ENCODE measurements at regions not wholly inside any gene's neighbourhood (a gene's known extent, or its start where the extent isn't known, plus 50 kb on each side); places are given as distances from the start of the nearest gene placed in this dataset.

DNA sequence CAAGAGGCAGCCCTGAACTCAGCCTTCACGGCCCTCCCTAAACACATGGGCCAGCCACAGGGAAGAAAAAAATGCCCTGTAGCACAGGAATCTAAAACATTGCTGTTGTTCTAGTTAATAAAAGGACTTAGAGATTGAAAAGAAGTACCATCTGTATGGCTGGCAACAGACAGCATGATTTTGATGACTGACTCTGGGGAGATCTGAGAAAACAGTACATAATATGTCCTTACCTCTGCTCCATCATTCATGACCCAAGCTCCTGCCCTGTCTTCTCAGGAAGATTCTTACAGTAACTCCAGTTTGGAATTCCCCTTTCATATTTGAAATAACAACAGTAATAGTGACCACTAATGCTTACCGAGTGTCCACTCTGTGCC is 244.2 kb downstream of the ETS1 start:
- TF ChIP-seq, protein P1, sequence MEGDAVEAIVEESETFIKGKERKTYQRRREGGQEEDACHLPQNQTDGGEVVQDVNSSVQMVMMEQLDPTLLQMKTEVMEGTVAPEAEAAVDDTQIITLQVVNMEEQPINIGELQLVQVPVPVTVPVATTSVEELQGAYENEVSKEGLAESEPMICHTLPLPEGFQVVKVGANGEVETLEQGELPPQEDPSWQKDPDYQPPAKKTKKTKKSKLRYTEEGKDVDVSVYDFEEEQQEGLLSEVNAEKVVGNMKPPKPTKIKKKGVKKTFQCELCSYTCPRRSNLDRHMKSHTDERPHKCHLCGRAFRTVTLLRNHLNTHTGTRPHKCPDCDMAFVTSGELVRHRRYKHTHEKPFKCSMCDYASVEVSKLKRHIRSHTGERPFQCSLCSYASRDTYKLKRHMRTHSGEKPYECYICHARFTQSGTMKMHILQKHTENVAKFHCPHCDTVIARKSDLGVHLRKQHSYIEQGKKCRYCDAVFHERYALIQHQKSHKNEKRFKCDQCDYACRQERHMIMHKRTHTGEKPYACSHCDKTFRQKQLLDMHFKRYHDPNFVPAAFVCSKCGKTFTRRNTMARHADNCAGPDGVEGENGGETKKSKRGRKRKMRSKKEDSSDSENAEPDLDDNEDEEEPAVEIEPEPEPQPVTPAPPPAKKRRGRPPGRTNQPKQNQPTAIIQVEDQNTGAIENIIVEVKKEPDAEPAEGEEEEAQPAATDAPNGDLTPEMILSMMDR (IDR thresholded peaks at IDR 0.05), result no peak
- DNase-seq (ENCODE audit: low spot score), result no peak
- no peak overlapping the region for H3K4me3 Mint-ChIP-seq (ENCODE audit: unreplicated experiment)
- peak overlapping the region; percentile 34 for H3K27ac Mint-ChIP-seq (ENCODE audit: unreplicated experiment)
- no peaks in the 10 kb centered on the region for H3K27me3 Mint-ChIP-seq (ENCODE audit: low read depth)
- H3K9me3 Mint-ChIP-seq (ENCODE audit: low read depth), result no peaks in the 10 kb centered on the region
- H3K4me1 Mint-ChIP-seq (ENCODE audit: low read depth), result peaks cover 30% of the 10 kb centered on the region
- no peaks in the 10 kb centered on the region for H3K36me3 Mint-ChIP-seq (ENCODE audit: low read depth)

DNA sequence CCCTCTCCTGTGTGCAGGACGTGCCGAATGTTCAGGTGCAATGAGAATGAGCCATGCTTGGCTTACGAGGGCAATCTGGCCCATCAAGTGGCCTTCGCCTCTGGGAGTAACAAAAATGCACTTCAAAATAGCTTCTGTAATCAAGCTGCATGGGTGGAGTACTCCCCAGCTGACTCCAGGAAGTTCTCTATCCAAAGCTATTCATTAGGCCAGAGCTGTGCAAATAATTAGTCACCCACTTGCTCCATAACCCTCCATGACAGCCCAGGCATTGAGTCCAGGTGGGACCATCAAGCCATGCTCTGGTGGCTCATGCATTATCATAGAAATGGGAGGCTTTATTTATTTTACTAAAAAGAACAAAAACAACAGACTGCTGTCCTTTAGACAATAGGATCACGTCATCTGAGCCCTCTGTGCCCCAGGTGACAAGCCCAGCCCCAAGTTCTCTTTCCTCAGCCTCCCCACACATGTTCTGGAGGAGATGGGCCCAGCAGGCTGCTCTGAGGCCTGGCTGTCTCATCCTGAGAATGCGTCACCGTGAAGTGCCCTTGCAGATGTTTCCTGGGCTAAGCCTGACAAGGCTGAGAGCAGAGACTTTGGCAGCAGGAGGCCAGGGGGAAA is 244.7 kb downstream of the ETS1 start:
- no peak for DNase-seq (ENCODE audit: low spot score)
- H3K27ac Mint-ChIP-seq (ENCODE audit: unreplicated experiment), result peak overlapping the region; percentile 34
- no peak overlapping the region for H3K4me3 Mint-ChIP-seq (ENCODE audit: unreplicated experiment)
- no peaks in the 10 kb centered on the region for H3K27me3 Mint-ChIP-seq (ENCODE audit: low read depth)
- H3K4me1 Mint-ChIP-seq (ENCODE audit: low read depth), result peaks cover 31% of the 10 kb centered on the region
- TF ChIP-seq, protein P1 (IDR thresholded peaks at IDR 0.05), result no peak
- H3K9me3 Mint-ChIP-seq (ENCODE audit: low read depth), result no peaks in the 10 kb centered on the region
- no peaks in the 10 kb centered on the region for H3K36me3 Mint-ChIP-seq (ENCODE audit: low read depth)

DNA sequence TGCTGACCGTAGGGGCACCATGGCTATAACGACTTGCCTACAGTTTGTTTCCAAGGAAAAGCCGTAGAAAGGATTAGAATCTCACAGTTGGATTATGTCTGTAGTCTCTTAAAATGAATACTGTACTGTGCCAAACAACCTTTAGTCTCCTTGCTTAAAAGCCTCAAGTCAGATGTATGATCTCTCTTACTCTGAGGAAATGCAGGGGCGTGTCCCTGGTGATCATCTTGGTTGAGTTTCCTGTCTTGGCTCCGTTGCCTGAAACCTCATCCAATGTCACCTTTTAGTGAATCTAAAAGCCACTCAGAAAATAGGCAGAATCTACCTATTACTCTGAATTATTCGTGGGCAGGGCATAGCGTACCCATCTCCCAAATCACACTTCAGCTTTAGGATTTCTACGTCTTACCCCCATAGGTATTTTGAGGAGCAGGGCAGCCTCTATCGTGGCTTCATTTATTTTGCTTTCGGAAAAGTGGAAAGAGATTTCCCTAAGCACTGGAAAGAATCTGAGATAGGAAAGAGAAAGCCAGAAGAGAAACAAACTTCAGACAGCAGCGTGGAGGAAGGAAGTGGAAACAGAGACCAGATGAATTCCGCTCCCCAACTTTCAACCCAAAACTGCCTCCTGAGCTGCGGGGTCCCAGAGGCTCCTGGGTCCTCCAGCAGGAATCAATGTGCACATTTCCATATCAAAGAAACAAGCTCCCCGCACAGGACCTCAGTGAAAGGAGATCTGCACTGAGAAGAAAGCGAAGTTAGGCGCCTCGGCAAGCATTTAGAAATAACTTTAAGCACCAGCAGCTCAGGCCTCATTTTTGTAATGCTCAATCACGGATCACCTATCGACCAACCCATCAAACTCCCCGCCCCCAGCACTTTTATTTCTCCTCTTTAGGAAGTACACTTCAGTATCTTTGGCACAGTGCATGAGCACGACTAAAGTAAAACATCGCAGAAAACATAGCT is 245.8 kb downstream of the ETS1 start:
- Mint-ChIP-seq H3K4me1 (ENCODE audit: low read depth) (peaks cover 34% of the 10 kb centered on the region), H3K27ac (ENCODE audit: unreplicated experiment) (no peak overlapping the region), H3K9me3 (ENCODE audit: low read depth) (no peaks in the 10 kb centered on the region), H3K4me3 (ENCODE audit: unreplicated experiment) (no peak overlapping the region), H3K27me3 (ENCODE audit: low read depth) (no peaks in the 10 kb centered on the region), H3K36me3 (ENCODE audit: low read depth) (no peaks in the 10 kb centered on the region)
- DNase-seq (ENCODE audit: low spot score), result no peak
- TF ChIP-seq, protein P1 (IDR thresholded peaks at IDR 0.05), result no peak

DNA sequence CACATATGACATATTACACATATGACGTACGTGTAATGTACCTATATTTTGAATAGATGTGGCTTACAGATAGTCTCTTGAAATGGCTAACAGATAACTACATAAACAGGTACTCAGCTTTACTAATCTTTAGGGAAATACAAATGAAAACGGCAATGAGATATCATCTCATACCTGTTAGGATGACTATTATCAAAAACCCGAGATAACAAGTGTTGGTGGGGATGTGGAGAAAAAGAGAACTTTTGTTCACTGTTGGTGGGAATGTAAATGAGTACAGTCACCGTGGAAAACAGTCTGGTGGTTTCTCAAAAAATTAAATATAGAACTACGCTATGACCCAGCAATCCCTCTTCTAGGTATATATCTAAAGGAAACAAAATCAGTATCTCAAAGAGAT is 247.6 kb downstream of the ETS1 start:
- no peak overlapping the region for H3K27ac Mint-ChIP-seq (ENCODE audit: unreplicated experiment)
- H3K4me1 Mint-ChIP-seq (ENCODE audit: low read depth), result peaks cover 44% of the 10 kb centered on the region
- no peaks in the 10 kb centered on the region for H3K36me3 Mint-ChIP-seq (ENCODE audit: low read depth)
- DNase-seq (ENCODE audit: low spot score), result no peak
- TF ChIP-seq, protein P1 (IDR thresholded peaks at IDR 0.05), result no peak
- H3K27me3 Mint-ChIP-seq (ENCODE audit: low read depth), result no peaks in the 10 kb centered on the region
- no peaks in the 10 kb centered on the region for H3K9me3 Mint-ChIP-seq (ENCODE audit: low read depth)
- H3K4me3 Mint-ChIP-seq (ENCODE audit: unreplicated experiment), result no peak overlapping the region

DNA sequence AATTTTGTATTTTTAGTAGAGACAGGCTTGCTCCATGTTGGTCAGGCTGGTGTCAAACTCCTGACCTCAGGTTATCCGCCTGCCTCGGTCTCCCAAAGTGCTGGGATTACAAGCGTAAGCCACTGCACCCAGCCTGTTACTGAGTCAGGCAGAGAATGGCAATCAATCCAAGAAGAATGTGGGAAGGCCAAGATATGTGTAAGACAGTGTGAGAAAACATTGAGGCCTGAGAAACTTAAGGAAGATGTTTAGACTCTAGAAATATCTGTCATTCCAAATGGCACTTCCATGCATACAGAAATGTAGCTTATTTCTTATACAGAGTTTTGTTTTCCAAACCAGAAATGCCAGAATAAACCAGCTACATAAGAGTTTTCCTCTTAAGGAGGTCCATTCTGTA is 248.5 kb downstream of the ETS1 start:
- DNase-seq (ENCODE audit: low spot score), result no peak
- Mint-ChIP-seq H3K27ac (ENCODE audit: unreplicated experiment) (peak overlapping the region; percentile 80), H3K9me3 (ENCODE audit: low read depth) (no peaks in the 10 kb centered on the region), H3K36me3 (ENCODE audit: low read depth) (no peaks in the 10 kb centered on the region), H3K27me3 (ENCODE audit: low read depth) (no peaks in the 10 kb centered on the region), H3K4me3 (ENCODE audit: unreplicated experiment) (no peak overlapping the region), H3K4me1 (ENCODE audit: low read depth) (peaks cover 44% of the 10 kb centered on the region)
- TF ChIP-seq, protein P1 (IDR thresholded peaks at IDR 0.05), result no peak
